B cell (primary cell): ENCODE measurements at regions not wholly inside any gene's neighbourhood (a gene's known extent, or its start where the extent isn't known, plus 50 kb on each side); places are given as distances from the start of the nearest gene placed in this dataset.

Experiments used
- EZH2 ChIP-seq: IDR thresholded peaks from 2 replicates; pipeline ENCODE4 v1.6.1; 2012; ENCODE audit warnings: borderline replicate concordance, low read depth, mild to moderate bottlenecking, moderate library complexity, low read length; ENCODE audit not compliant: insufficient read depth, poor library complexity, severe bottlenecking
- TF ChIP-seq, protein P1 (sequence below): fragments of 200-600 bp; IDR thresholded peaks from one replicate; pipeline ENCODE4 v1.8.0; 2022; ENCODE audit warnings: antibody characterized with exemption, mild to moderate bottlenecking

DNA sequence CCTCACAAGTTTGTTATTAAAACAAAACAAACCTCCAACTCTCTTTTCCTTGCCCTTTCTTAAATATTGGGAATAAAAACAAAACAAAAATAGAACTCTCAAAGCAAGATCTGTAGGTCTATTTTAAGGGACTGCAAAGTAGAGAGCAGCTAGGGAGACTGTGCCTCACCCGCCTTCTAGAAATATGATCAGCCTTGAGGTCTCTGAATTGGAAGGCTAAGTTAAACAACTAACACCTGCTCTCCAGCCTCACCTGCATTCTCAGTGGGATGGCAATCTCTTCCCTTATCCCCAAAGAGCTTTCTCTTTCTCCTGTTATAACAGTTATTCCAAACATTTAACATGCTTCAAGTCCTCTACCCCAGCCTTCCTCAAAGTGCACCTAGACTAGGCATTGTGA is 75.5 kb upstream of the TNR start:
- TF ChIP-seq, protein P1, sequence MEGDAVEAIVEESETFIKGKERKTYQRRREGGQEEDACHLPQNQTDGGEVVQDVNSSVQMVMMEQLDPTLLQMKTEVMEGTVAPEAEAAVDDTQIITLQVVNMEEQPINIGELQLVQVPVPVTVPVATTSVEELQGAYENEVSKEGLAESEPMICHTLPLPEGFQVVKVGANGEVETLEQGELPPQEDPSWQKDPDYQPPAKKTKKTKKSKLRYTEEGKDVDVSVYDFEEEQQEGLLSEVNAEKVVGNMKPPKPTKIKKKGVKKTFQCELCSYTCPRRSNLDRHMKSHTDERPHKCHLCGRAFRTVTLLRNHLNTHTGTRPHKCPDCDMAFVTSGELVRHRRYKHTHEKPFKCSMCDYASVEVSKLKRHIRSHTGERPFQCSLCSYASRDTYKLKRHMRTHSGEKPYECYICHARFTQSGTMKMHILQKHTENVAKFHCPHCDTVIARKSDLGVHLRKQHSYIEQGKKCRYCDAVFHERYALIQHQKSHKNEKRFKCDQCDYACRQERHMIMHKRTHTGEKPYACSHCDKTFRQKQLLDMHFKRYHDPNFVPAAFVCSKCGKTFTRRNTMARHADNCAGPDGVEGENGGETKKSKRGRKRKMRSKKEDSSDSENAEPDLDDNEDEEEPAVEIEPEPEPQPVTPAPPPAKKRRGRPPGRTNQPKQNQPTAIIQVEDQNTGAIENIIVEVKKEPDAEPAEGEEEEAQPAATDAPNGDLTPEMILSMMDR, result no peak
- no peak for TF ChIP-seq EZH2
